PC-9 (cell line): ENCODE measurements at regions not wholly inside any gene's neighbourhood (a gene's known extent, or its start where the extent isn't known, plus 50 kb on each side); places are given as distances from the start of the nearest gene placed in this dataset.
A peak's percentile ranks its signal among the peaks of the same experiment; 100 is the strongest.

ENCODE experiments used
- BruUV-seq: library from RNA; stranded (reverse); fragments of 400-500 nt; replicated peaks from 2 replicates; lab custom pipeline; 2021; lab: Mats Ljungman, UMichigan
- CTCF ChIA-PET: fragments of 300-600 bp; sonication (Branson Sonifier 250); formaldehyde crosslinking; loops from one replicate; lab custom pipeline; 2022; ENCODE audit warnings: antibody characterized with exemption; lab: Charles Lee
- POLR2A ChIA-PET: fragments of 300-600 bp; sonication (Branson Sonifier 250); formaldehyde crosslinking; loops from one replicate; lab custom pipeline; 2022; ENCODE audit warnings: antibody characterized with exemption; ENCODE audit not compliant: unreplicated experiment; lab: Charles Lee
- DNase-seq, 2 experiments: peaks; one replicate each; pipeline versions ENCODE4 v3.0.0 to v3.0.0-alpha.2; 2015 to 2022; ENCODE audit warnings: mixed read lengths in 1 of 2
- H2AFZ ChIP-seq: fragments of 200-600 bp; sonication (generic); 2 replicates; pipeline ENCODE4 v1.8.1; 2017; ENCODE audit warnings: antibody characterized with exemption
- H3F3A ChIP-seq: fragments of 200-600 bp; sonication (generic); 2 replicates; pipeline ENCODE4 v1.8.1; 2017; ENCODE audit warnings: antibody characterized with exemption, mild to moderate bottlenecking, low read depth; ENCODE audit not compliant: insufficient read depth
- H3K27ac ChIP-seq: fragments of 200-600 bp; sonication (generic); 2 replicates; pipeline ENCODE4 v1.6.1; 2016; ENCODE audit warnings: mixed run types
- H3K27me3 ChIP-seq: fragments of 200-600 bp; sonication (generic); 2 replicates; pipeline ENCODE4 v1.6.1; 2016; ENCODE audit warnings: low read depth, mixed run types; ENCODE audit not compliant: insufficient read depth
- H3K36me3 ChIP-seq: fragments of 200-600 bp; sonication (generic); 2 replicates; pipeline ENCODE4 v1.6.1; 2016; ENCODE audit warnings: low read depth, mixed run types
- H3K4me1 ChIP-seq: fragments of 200-600 bp; sonication (generic); replicated peaks from 2 replicates; pipeline ENCODE4 v1.6.1; 2016; ENCODE audit warnings: mixed run types; ENCODE audit not compliant: insufficient read depth
- H3K4me2 ChIP-seq: fragments of 200-600 bp; sonication (generic); 2 replicates; pipeline ENCODE4 v1.6.1; 2017; ENCODE audit warnings: mixed run types
- H3K4me3 ChIP-seq: fragments of 200-600 bp; sonication (generic); 2 replicates; pipeline ENCODE4 v1.6.1; 2016; ENCODE audit warnings: mixed run types
- H3K79me2 ChIP-seq: fragments of 200-600 bp; sonication (generic); 2 replicates; pipeline ENCODE4 v1.6.1; 2017; ENCODE audit warnings: low read depth, mixed run types
- H3K9me2 ChIP-seq: fragments of 200-600 bp; sonication (generic); 2 replicates; pipeline ENCODE4 v1.8.1; 2017; ENCODE audit warnings: mild to moderate bottlenecking; ENCODE audit not compliant: insufficient read depth
- H3K9me3 ChIP-seq: fragments of 200-600 bp; sonication (generic); 2 replicates; pipeline ENCODE4 v1.8.1; 2016; ENCODE audit warnings: low read depth; ENCODE audit not compliant: insufficient read depth
- H4K20me1 ChIP-seq: fragments of 200-600 bp; sonication (generic); 2 replicates; pipeline ENCODE4 v1.8.1; 2017; ENCODE audit not compliant: insufficient read depth
- EZH2 ChIP-seq: fragments of 200-600 bp; sonication (generic); IDR thresholded peaks from 2 replicates; pipeline ENCODE4 v1.8.0; 2017; ENCODE audit warnings: antibody characterized with exemption, low read depth
- intact Hi-C: fragments of 100-400 bp; cut with micrococcal nuclease; formaldehyde crosslinking; loops from one replicate; pipeline ENCODE4 v1.10.0; 2022; ENCODE audit not compliant: unreplicated experiment
- TF ChIP-seq, protein P1 (sequence below): fragments of 200-600 bp; sonication (generic); conservative IDR thresholded peaks from 2 replicates; pipeline ENCODE4 v1.6.1; 2017; ENCODE audit warnings: mixed run types, antibody characterized with exemption, mild to moderate bottlenecking, moderate library complexity

DNA sequence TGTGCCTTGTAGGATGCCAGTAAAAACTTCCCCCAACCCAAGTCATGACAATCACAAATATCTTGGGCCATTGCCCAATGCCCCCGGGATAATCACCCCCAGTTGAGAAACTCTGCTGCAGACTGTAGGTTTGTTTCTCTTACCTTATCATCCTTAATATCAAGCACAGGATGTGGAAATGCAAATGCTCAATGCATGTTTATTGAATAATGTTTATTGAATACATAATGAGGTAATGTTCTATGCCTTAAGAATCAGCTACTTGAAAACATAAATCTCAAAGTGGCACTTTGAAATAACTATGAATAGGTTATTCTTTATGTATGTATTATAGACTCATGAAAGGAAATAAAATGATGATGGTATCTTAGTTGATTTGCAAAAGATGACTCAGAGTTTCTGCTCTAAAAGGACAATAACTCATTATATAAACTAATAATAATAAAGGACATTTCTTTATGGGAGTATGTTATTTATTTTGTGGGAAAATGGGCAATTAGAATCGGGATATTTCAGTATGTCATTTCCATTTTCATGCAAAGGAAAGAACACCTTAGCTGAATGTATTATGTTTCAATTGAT lies 414.2 kb downstream of the EFNB2 start:
- no peaks in the 10 kb centered on the region for H3K79me2 ChIP-seq
- no peak overlapping the region for H3K27ac ChIP-seq
- H3K9me3 ChIP-seq: no peaks in the 10 kb centered on the region
- no peaks in the 10 kb centered on the region for H3F3A ChIP-seq
- peak in 1 of 2 experiments; percentile 53 for DNase-seq
- ChIA-PET CTCF (no interaction called here), POLR2A (no interaction called here)
- no peaks in the 10 kb centered on the region for H4K20me1 ChIP-seq
- no peak overlapping the region for H2AFZ ChIP-seq
- no peak overlapping the region for H3K4me3 ChIP-seq
- intact Hi-C loops: no loop called here
- TF ChIP-seq EZH2: no peak
- TF ChIP-seq, protein P1, sequence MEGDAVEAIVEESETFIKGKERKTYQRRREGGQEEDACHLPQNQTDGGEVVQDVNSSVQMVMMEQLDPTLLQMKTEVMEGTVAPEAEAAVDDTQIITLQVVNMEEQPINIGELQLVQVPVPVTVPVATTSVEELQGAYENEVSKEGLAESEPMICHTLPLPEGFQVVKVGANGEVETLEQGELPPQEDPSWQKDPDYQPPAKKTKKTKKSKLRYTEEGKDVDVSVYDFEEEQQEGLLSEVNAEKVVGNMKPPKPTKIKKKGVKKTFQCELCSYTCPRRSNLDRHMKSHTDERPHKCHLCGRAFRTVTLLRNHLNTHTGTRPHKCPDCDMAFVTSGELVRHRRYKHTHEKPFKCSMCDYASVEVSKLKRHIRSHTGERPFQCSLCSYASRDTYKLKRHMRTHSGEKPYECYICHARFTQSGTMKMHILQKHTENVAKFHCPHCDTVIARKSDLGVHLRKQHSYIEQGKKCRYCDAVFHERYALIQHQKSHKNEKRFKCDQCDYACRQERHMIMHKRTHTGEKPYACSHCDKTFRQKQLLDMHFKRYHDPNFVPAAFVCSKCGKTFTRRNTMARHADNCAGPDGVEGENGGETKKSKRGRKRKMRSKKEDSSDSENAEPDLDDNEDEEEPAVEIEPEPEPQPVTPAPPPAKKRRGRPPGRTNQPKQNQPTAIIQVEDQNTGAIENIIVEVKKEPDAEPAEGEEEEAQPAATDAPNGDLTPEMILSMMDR: no peak
- no peak overlapping the region for H3K4me2 ChIP-seq
- H3K36me3 ChIP-seq: no peaks in the 10 kb centered on the region
- H3K27me3 ChIP-seq: no peaks in the 10 kb centered on the region
- no TSS peak for BruUV-seq
- no peaks in the 10 kb centered on the region for H3K9me2 ChIP-seq
- peaks cover 30% of the 10 kb centered on the region for H3K4me1 ChIP-seq

DNA sequence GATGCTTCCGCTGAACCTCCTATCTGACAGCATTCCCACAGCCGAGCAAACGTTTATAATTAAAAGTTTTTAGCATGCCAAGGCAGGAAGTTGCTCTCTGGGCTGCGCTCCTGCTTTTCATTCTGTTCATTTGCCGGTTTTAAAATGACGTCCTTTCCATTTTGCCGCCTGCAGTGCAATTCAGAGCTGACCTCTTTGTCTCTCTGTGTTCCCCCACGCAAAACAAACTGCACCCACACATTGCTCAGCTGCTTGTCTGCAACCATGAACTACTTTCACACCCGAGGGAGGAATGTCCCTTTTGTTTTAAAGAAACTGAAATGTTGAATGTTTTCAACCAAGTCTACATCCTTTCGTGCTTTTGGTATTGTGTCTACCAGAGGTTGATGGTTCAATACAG lies 416.5 kb downstream of the EFNB2 start:
- no peaks in the 10 kb centered on the region for H3K9me3 ChIP-seq
- no peak overlapping the region for H3K27ac ChIP-seq
- intact Hi-C loops: no loop called here
- no peaks in the 10 kb centered on the region for H3K27me3 ChIP-seq
- no peak for DNase-seq
- POLR2A ChIA-PET: no interaction called here
- CTCF ChIA-PET: no interaction called here
- H3F3A ChIP-seq: no peaks in the 10 kb centered on the region
- H3K4me2 ChIP-seq: no peak overlapping the region
- H3K36me3 ChIP-seq: no peaks in the 10 kb centered on the region
- BruUV-seq: no TSS peak
- H3K79me2 ChIP-seq: no peaks in the 10 kb centered on the region
- peaks cover 30% of the 10 kb centered on the region for H3K4me1 ChIP-seq
- no peak overlapping the region for H3K4me3 ChIP-seq
- H3K9me2 ChIP-seq: no peaks in the 10 kb centered on the region
- H4K20me1 ChIP-seq: no peaks in the 10 kb centered on the region
- TF ChIP-seq EZH2: no peak
- TF ChIP-seq, protein P1: no peak
- no peak overlapping the region for H2AFZ ChIP-seq

DNA sequence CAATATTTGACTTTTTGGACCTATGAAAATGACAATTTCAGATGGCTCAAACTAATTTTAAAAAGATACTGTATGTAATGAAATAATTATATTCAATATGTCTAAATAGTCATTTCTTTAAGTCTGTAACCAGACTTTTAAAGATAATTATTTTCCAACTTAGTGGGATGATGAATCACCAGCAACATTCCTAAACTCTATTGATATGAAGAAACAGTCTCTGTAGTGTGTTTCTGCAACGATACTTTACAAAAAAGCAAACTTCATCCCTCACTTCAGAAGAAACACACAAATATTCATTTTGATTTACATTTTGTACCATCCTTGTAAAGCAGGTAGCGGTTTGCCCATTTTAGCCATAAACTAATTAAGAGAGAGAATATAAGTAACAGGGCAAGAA lies 417.4 kb downstream of the EFNB2 start:
- no peaks in the 10 kb centered on the region for H3K36me3 ChIP-seq
- no peaks in the 10 kb centered on the region for H3K79me2 ChIP-seq
- no peak for DNase-seq
- H3K4me2 ChIP-seq: peak overlapping the region; percentile 51
- BruUV-seq: no TSS peak
- no peaks in the 10 kb centered on the region for H3K27me3 ChIP-seq
- no peaks in the 10 kb centered on the region for H3F3A ChIP-seq
- no peaks in the 10 kb centered on the region for H3K9me2 ChIP-seq
- ChIA-PET CTCF (no interaction called here), POLR2A (interaction anchor here (0.7 kb wide), 2 partner anchors 26 to 199 kb away, joined by 4 to 7 read pairs; no protein-coding TSS in a partner anchor)
- no peak overlapping the region for H3K27ac ChIP-seq
- no peak overlapping the region for H3K4me3 ChIP-seq
- no peak overlapping the region for H2AFZ ChIP-seq
- H3K9me3 ChIP-seq: no peaks in the 10 kb centered on the region
- no peaks in the 10 kb centered on the region for H4K20me1 ChIP-seq
- H3K4me1 ChIP-seq: peaks cover 30% of the 10 kb centered on the region
- TF ChIP-seq, protein P1: no peak
- TF ChIP-seq EZH2: no peak
- intact Hi-C loops: no loop called here
